GM19035 (cell line): ENCODE measurements at regions not wholly inside any gene's neighbourhood (a gene's known extent, or its start where the extent isn't known, plus 50 kb on each side); places are given as distances from the start of the nearest gene placed in this dataset.

Source experiments
- ATAC-seq: cut with Tn5 transposase; IDR thresholded peaks from one replicate; pipeline ENCODE4 v1.9.1; 2021; ENCODE audit not compliant: unreplicated experiment

- no peak for ATAC-seq
Measured at GRCh38 chr4:12880844-12881243, 603.3 kb downstream of the RAB28 start.

- ATAC-seq, result no peak
Measured at GRCh38 chr4:12879496-12879895, 604.6 kb downstream of the RAB28 start.

GRCh38 chr4:12875640-12876243 lies 608.4 kb downstream of the RAB28 start:
- no peak for ATAC-seq

- ATAC-seq, result no peak
Measured at GRCh38 chr4:12873351-12873750, 610.8 kb downstream of the RAB28 start.

- ATAC-seq, result no peak
Measured at GRCh38 chr4:12861422-12861821, 622.7 kb downstream of the RAB28 start.

- no peak for ATAC-seq
Measured at GRCh38 chr4:12852338-12853307, 631.5 kb downstream of the RAB28 start.

GRCh38 chr4:12846368-12846767 lies 637.8 kb downstream of the RAB28 start:
- no peak for ATAC-seq

GRCh38 chr4:12844141-12844540 lies 640.0 kb downstream of the RAB28 start:
- no peak for ATAC-seq

- ATAC-seq, result no peak
Measured at GRCh38 chr4:12827966-12828365, 656.2 kb downstream of the RAB28 start.

GRCh38 chr4:12791536-12791935 lies 692.6 kb downstream of the RAB28 start:
- no peak for ATAC-seq

- ATAC-seq, result no peak
Measured at GRCh38 chr4:12787261-12787660, 696.9 kb downstream of the RAB28 start.

GRCh38 chr4:12778706-12779105 lies 705.4 kb downstream of the RAB28 start:
- no peak for ATAC-seq

GRCh38 chr4:12778191-12778590 lies 705.9 kb downstream of the RAB28 start:
- ATAC-seq, result no peak

GRCh38 chr4:12770351-12770750 lies 713.8 kb downstream of the RAB28 start:
- ATAC-seq, result no peak

- no peak for ATAC-seq
Measured at GRCh38 chr4:12761694-12762093, 722.4 kb downstream of the RAB28 start.

- ATAC-seq, result no peak
Measured at GRCh38 chr4:12747154-12747553, 737.0 kb downstream of the RAB28 start.

GRCh38 chr4:12746221-12746620 lies 737.9 kb downstream of the RAB28 start:
- ATAC-seq, result no peak

- peak; percentile 86 for ATAC-seq
Measured at GRCh38 chr4:12734586-12734985, 749.6 kb downstream of the RAB28 start.

GRCh38 chr4:12729384-12729783 lies 754.8 kb downstream of the RAB28 start:
- no peak for ATAC-seq

- no peak for ATAC-seq
Measured at GRCh38 chr4:12724510-12724909, 759.6 kb downstream of the RAB28 start.

GRCh38 chr4:12723849-12724447 lies 760.2 kb downstream of the RAB28 start:
- ATAC-seq, result no peak

- ATAC-seq, result no peak
Measured at GRCh38 chr4:12716896-12717295, 767.2 kb downstream of the RAB28 start.
